IMR-90 (cell line): ENCODE measurements at regions not wholly inside any gene's neighbourhood (a gene's known extent, or its start where the extent isn't known, plus 50 kb on each side); places are given as distances from the start of the nearest gene placed in this dataset.

ENCODE experiments used
- ATAC-seq: fragments of 200-7000 bp; cut with Tn5 transposase; 2 replicates; pipeline ENCODE4 v1.9.1; 2020; ENCODE audit warnings: low read depth, mild to moderate bottlenecking, moderate library complexity
- BruUV-seq: library from RNA; stranded (reverse); fragments of 400-500 nt; replicated peaks from 2 replicates; lab custom pipeline; 2021; lab: Mats Ljungman, UMichigan
- CTCF ChIA-PET: fragments of 300-600 bp; formaldehyde crosslinking; extraction: SDS; loops from one replicate; lab custom pipeline; 2021; ENCODE audit warnings: antibody characterized with exemption; lab: Yijun Ruan, JAX
- POLR2A ChIA-PET: fragments of 300-600 bp; sonication (Branson Sonifier 250); formaldehyde crosslinking; loops from one replicate; lab custom pipeline; 2022; ENCODE audit warnings: antibody characterized with exemption; ENCODE audit not compliant: unreplicated experiment; lab: Charles Lee
- DNase-seq: peaks from one replicate; pipeline ENCODE4 v3.0.0; 2013
- H2AFZ ChIP-seq: replicated peaks from 2 replicates; pipeline ENCODE3; 2013; ENCODE audit warnings: low read length, mild to moderate bottlenecking; ENCODE audit not compliant: poor library complexity
- H2AK5ac ChIP-seq: 2 replicates; pipeline ENCODE4 v1.6.1; 2013; ENCODE audit warnings: low read depth, low read length, inconsistent platforms
- H2AK9ac ChIP-seq: replicated peaks from 2 replicates; pipeline ENCODE3; 2013; ENCODE audit warnings: mild to moderate bottlenecking, low read depth, low read length, moderate library complexity; ENCODE audit not compliant: poor library complexity
- H2BK120ac ChIP-seq: 2 replicates; pipeline ENCODE4 v1.6.1; 2013; ENCODE audit warnings: low read depth, low read length, inconsistent platforms
- H2BK15ac ChIP-seq: 3 replicates; pipeline ENCODE4 v1.6.1; 2013; ENCODE audit warnings: low read depth, low read length, inconsistent platforms
- H2BK20ac ChIP-seq: 2 replicates; pipeline ENCODE4 v1.6.1; 2013; ENCODE audit warnings: low read depth, mild to moderate bottlenecking, inconsistent platforms, low read length, moderate library complexity
- H2BK5ac ChIP-seq: 2 replicates; pipeline ENCODE4 v1.6.1; 2013; ENCODE audit warnings: mild to moderate bottlenecking, low read depth, low read length, inconsistent platforms; ENCODE audit not compliant: poor library complexity, severe bottlenecking
- H3K14ac ChIP-seq: replicated peaks from 2 replicates; pipeline ENCODE4 v1.6.1; 2013; ENCODE audit warnings: low read depth, low read length, inconsistent platforms
- H3K18ac ChIP-seq: 2 replicates; pipeline ENCODE4 v1.6.1; 2013; ENCODE audit warnings: low read depth, low read length, control low read depth
- H3K23ac ChIP-seq: 2 replicates; pipeline ENCODE4 v1.6.1; 2013; ENCODE audit warnings: low read depth, low read length, inconsistent platforms
- H3K27ac ChIP-seq: 2 replicates; pipeline ENCODE4 v1.5.1; 2013; ENCODE audit warnings: mild to moderate bottlenecking, control low read depth, low read length; ENCODE audit not compliant: insufficient read depth
- H3K27me3 ChIP-seq: 2 replicates; pipeline ENCODE4 v1.6.1; 2013; ENCODE audit warnings: low read length; ENCODE audit not compliant: control insufficient read depth, insufficient read depth
- H3K36me3 ChIP-seq: 2 replicates; pipeline ENCODE4 v1.6.1; 2013; ENCODE audit warnings: low read length, mixed read lengths; ENCODE audit not compliant: control insufficient read depth, insufficient read depth
- H3K4ac ChIP-seq: 2 replicates; pipeline ENCODE4 v1.6.1; 2013; ENCODE audit warnings: low read depth, low read length, inconsistent platforms
- H3K4me1 ChIP-seq: 2 replicates; pipeline ENCODE4 v1.6.1; 2013; ENCODE audit warnings: low read length, mixed read lengths; ENCODE audit not compliant: control insufficient read depth, insufficient read depth
- H3K4me2 ChIP-seq: 2 replicates; pipeline ENCODE4 v1.6.1; 2013; ENCODE audit warnings: low read depth, mild to moderate bottlenecking, control low read depth, low read length, moderate library complexity
- H3K4me3 ChIP-seq: 2 replicates; pipeline ENCODE4 v1.5.1; 2013; ENCODE audit warnings: low read depth, mild to moderate bottlenecking, control low read depth, low read length, moderate library complexity; ENCODE audit not compliant: insufficient read depth
- H3K56ac ChIP-seq: 2 replicates; pipeline ENCODE4 v1.6.1; 2013; ENCODE audit warnings: low read length, inconsistent platforms; ENCODE audit not compliant: insufficient read depth; ENCODE audit errors: extremely low read depth
- H3K79me1 ChIP-seq, 2 experiments: 2 replicates each; pipeline ENCODE4 v1.6.1; 2013; ENCODE audit warnings: low read length in 2 of 2, inconsistent platforms in 1 of 2, low read depth in 1 of 2
- H3K9ac ChIP-seq: 2 replicates; pipeline ENCODE4 v1.6.1; 2013; ENCODE audit warnings: low read depth, low read length, control low read depth
- H3K9me1 ChIP-seq: 2 replicates; pipeline ENCODE4 v1.6.1; 2013; ENCODE audit warnings: low read length, inconsistent platforms; ENCODE audit not compliant: insufficient read depth
- H3K9me3 ChIP-seq: 2 replicates; pipeline ENCODE4 v1.6.1; 2013; ENCODE audit warnings: low read length; ENCODE audit not compliant: control insufficient read depth, insufficient read depth
- H4K20me1 ChIP-seq: 2 replicates; pipeline ENCODE4 v1.6.1; 2013; ENCODE audit warnings: low read length, inconsistent platforms; ENCODE audit not compliant: insufficient read depth
- H4K5ac ChIP-seq: 2 replicates; pipeline ENCODE4 v1.6.1; 2013; ENCODE audit warnings: mild to moderate bottlenecking, low read depth, low read length, control low read depth
- H4K8ac ChIP-seq, 2 experiments: 2 replicates each; pipeline ENCODE4 v1.6.1; 2013; ENCODE audit warnings: low read depth in 2 of 2, low read length in 2 of 2, control low read depth in 1 of 2, inconsistent platforms in 1 of 2
- H4K91ac ChIP-seq: 2 replicates; pipeline ENCODE4 v1.6.1; 2013; ENCODE audit warnings: low read depth, low read length, inconsistent platforms; ENCODE audit not compliant: insufficient read depth
- MAFK ChIP-seq: IDR thresholded peaks from 2 replicates; pipeline ENCODE4 v1.6.1; 2012; ENCODE audit warnings: low read depth, low read length, improper control_type of control experiment
- MXI1 ChIP-seq: IDR thresholded peaks from 2 replicates; pipeline ENCODE4 v1.6.1; 2012; ENCODE audit warnings: low read depth, mild to moderate bottlenecking, low read length, moderate library complexity, borderline replicate concordance
- WGBS, 2 experiments: methylation state at CpG; one replicate each; pipeline versions ENCODE4 v1.1.5 to v1.1.7; 2013; ENCODE audit warnings: missing lambda C conversion rate in 2 of 2; ENCODE audit not compliant: insufficient read length in 1 of 2; ENCODE audit errors: extremely low coverage in 2 of 2; 5-methylcytosine and 5-hydroxymethylcytosine counted together
- dilution Hi-C: fragments of 300-500 bp; cut with HindIII; formaldehyde crosslinking; loops from one replicate; pipeline ENCODE4 v1.14.3; 2018; ENCODE audit warnings: low sequenced_read_pairs; ENCODE audit not compliant: unreplicated experiment
- in situ Hi-C: fragments of 300-500 bp; cut with MboI; formaldehyde crosslinking; loops from 3 replicates; pipeline ENCODE4 v1.14.3; 2019; ENCODE audit warnings: low sequenced_read_pairs, inconsistent platforms, mixed read lengths
- intact Hi-C: fragments of 100-400 bp; cut with micrococcal nuclease; formaldehyde crosslinking; loops from 2 replicates; pipeline ENCODE4 v1.10.0; 2022

GRCh38 chr3:107992976-107993684 is 97.7 kb downstream of the CD47 start:
- no peak overlapping the region for H3K4me2 ChIP-seq
- in situ Hi-C loops (no loop called here), dilution Hi-C loops (no loop called here), intact Hi-C loops (no loop called here)
- CTCF ChIA-PET = no interaction called here
- H3K4ac ChIP-seq = no peak overlapping the region
- no TSS peak for BruUV-seq
- no peak overlapping the region for H3K4me3 ChIP-seq
- H3K27me3 ChIP-seq = peaks cover 2% of the 10 kb centered on the region; the same call in 1 of the 2 replicates
- H4K5ac ChIP-seq = no peak overlapping the region
- no peak overlapping the region for H2AK9ac ChIP-seq
- H2AFZ ChIP-seq = no peak overlapping the region
- H3K4me1 ChIP-seq = peaks cover 4% of the 10 kb centered on the region; the same call in 1 of the 2 replicates
- no peaks in the 10 kb centered on the region for H4K20me1 ChIP-seq
- H3K9me3 ChIP-seq = no peaks in the 10 kb centered on the region
- ATAC-seq (no peak; the same call in 1 of the 2 replicates), DNase-seq (peak; percentile 34)
- H3K9me1 ChIP-seq = peaks cover 4% of the 10 kb centered on the region; the same call in 1 of the 2 replicates
- no peak overlapping the region for H3K27ac ChIP-seq
- H2BK120ac ChIP-seq = no peak overlapping the region
- no peak overlapping the region for H3K23ac ChIP-seq
- TF ChIP-seq MAFK = peak; percentile 88
- no peak for TF ChIP-seq MXI1
- H4K8ac ChIP-seq = no peak overlapping the region
- H2BK5ac ChIP-seq = no peak overlapping the region
- H2BK15ac ChIP-seq = no peak overlapping the region
- H4K91ac ChIP-seq = no peak overlapping the region
- no peak overlapping the region for H3K18ac ChIP-seq
- H3K14ac ChIP-seq = no peak overlapping the region
- H3K36me3 ChIP-seq = no peaks in the 10 kb centered on the region
- no CpG with 5 or more reads among the region's 9 CpGs for WGBS, 2 experiments
- no peak overlapping the region for H3K56ac ChIP-seq
- H2AK5ac ChIP-seq = no peak overlapping the region
- no peaks in the 10 kb centered on the region for H3K79me1 ChIP-seq
- H3K9ac ChIP-seq = no peak overlapping the region
- H2BK20ac ChIP-seq = no peak overlapping the region
- POLR2A ChIA-PET = no interaction called here
